ENCODE measurements at regions not wholly inside any gene's neighbourhood (a gene's known extent, or its start where the extent isn't known, plus 50 kb on each side); places are given as distances from the start of the nearest gene placed in this dataset.

DNA sequence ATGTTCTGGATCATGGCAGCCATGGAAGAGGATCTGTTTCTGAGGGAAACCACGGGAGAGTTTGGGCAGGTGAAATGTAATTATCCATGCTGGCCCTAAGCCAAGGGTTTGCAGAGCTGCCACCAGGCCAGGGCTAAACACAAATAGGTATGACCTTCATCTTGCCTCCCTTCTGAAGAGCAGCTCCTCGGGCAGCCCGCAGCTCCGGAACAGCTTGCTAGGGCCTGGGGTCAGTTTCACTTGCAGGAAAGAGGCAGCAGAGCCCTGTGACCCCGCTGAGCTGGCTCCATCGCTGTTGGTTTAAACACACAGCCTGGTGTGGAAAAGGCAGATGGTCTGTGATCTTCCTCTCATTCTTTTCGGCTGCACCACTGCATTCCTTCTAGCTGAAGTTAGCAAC, 141.4 kb downstream of the TMEM38B start:
- no peaks in the 10 kb centered on the region for H4K20me1 ChIP-seq (ENCODE audit: insufficient read depth, poor library complexity, severe bottlenecking)
- no peak overlapping the region for H3K27ac ChIP-seq
- H3K9me3 ChIP-seq (ENCODE audit: low read depth), result no peaks in the 10 kb centered on the region
- H3K36me3 ChIP-seq (replicated peaks; ENCODE audit: insufficient read depth, low read depth), result no peaks in the 10 kb centered on the region
- H3K4me1 ChIP-seq (ENCODE audit: insufficient read depth), result no peaks in the 10 kb centered on the region
- no peak for DNase-seq (ENCODE audit: low spot score)
- WGBS (ENCODE audit: low lambda C conversion rate, missing lambda C conversion rate), result 60% methylated on average over 7 of the region's 7 CpGs
- H3K27me3 ChIP-seq, result no peaks in the 10 kb centered on the region
- TF ChIP-seq EZH2phosphoT487 (IDR thresholded peaks at IDR 0.05; ENCODE audit: low read depth, severe bottlenecking, unreplicated experiment) (no peak), EZH2 (IDR thresholded peaks at IDR 0.05; ENCODE audit: borderline replicate concordance) (no peak)
- TF ChIP-seq, protein P1, sequence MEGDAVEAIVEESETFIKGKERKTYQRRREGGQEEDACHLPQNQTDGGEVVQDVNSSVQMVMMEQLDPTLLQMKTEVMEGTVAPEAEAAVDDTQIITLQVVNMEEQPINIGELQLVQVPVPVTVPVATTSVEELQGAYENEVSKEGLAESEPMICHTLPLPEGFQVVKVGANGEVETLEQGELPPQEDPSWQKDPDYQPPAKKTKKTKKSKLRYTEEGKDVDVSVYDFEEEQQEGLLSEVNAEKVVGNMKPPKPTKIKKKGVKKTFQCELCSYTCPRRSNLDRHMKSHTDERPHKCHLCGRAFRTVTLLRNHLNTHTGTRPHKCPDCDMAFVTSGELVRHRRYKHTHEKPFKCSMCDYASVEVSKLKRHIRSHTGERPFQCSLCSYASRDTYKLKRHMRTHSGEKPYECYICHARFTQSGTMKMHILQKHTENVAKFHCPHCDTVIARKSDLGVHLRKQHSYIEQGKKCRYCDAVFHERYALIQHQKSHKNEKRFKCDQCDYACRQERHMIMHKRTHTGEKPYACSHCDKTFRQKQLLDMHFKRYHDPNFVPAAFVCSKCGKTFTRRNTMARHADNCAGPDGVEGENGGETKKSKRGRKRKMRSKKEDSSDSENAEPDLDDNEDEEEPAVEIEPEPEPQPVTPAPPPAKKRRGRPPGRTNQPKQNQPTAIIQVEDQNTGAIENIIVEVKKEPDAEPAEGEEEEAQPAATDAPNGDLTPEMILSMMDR (IDR thresholded peaks at IDR 0.05; ENCODE audit: poor library complexity), result no peak
- H3K4me3 ChIP-seq, result no peak overlapping the region
- no peak overlapping the region for H3K4me2 ChIP-seq
- no peak overlapping the region for H2AFZ ChIP-seq
- no peaks in the 10 kb centered on the region for H3K9me2 ChIP-seq (replicated peaks; ENCODE audit: insufficient read depth)
- no peaks in the 10 kb centered on the region for H3K79me2 ChIP-seq

DNA sequence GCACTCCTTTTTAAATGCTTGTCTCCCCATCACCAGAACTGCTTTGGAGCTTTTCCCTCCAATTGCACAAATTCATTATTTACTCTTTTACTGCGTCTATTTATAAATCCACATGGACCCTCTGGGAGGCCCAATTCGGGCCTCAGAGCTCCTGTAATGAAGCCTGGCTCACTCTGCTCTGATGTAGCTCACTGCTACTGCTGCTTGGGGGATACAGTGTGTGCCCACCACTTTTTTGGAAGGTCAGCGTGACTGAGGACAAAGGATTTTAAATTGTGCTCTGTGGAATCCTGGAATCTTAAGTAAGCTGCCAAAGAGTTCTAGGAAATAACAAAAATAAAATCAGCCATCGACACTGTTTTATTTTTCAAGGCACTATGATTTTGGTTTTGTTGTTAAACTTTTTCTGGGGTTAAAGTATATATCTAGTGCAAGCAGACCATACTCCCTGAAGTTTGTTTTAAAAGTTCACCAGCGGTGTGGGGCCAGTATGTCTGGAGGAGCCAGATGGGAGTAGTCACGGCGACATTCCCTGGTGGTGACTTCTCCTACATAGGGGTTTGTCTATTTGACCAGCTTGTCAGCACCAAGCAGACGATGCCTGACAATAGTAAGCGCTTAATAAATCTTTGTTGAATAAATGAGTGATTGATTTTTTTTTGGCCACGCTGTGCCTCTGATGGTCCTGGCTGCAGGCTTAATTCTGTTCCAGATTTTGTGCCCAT, 142.8 kb downstream of the TMEM38B start:
- Histone ChIP-seq H3K27ac (no peak overlapping the region), H3K4me3 (no peak overlapping the region), H3K9me2 (replicated peaks; ENCODE audit: insufficient read depth) (no peaks in the 10 kb centered on the region), H3K36me3 (replicated peaks; ENCODE audit: insufficient read depth, low read depth) (no peaks in the 10 kb centered on the region), H3K79me2 (no peaks in the 10 kb centered on the region), H3K4me1 (ENCODE audit: insufficient read depth) (no peaks in the 10 kb centered on the region), H3K9me3 (ENCODE audit: low read depth) (no peaks in the 10 kb centered on the region), H4K20me1 (ENCODE audit: insufficient read depth, poor library complexity, severe bottlenecking) (no peaks in the 10 kb centered on the region), H3K4me2 (no peak overlapping the region), H3K27me3 (no peaks in the 10 kb centered on the region), H2AFZ (no peak overlapping the region)
- no peak for TF ChIP-seq EZH2 (IDR thresholded peaks at IDR 0.05; ENCODE audit: borderline replicate concordance)
- TF ChIP-seq EZH2phosphoT487 (IDR thresholded peaks at IDR 0.05; ENCODE audit: low read depth, severe bottlenecking, unreplicated experiment), result no peak
- TF ChIP-seq, protein P1 (IDR thresholded peaks at IDR 0.05; ENCODE audit: poor library complexity), result no peak
- 67% methylated on average over 10 of the region's 10 CpGs for whole genome bisulfite sequencing (ENCODE audit: low lambda C conversion rate, missing lambda C conversion rate)
- no peak for DNase-seq (ENCODE audit: low spot score)

DNA sequence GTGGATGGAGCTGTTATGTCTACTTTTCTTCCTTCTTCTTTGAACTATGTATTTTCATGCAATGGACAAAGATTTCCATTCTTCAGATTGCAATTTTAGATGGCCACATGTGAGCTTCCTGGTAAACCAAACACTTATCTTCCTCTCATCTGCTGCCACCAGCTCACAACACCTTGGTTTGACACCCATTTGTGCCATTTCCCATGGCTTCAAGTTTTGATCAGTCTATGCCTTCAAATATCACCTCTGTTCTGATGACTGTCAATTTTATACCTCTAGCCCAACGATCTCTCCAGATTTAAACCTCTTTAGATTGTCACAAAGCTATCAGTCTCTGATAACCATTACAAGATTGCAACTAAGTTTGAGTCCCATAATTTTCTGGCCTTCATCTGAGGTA, 147.2 kb downstream of the TMEM38B start:
- TF ChIP-seq, protein P1 (IDR thresholded peaks at IDR 0.05; ENCODE audit: poor library complexity), result no peak
- no peak for TF ChIP-seq EZH2 (IDR thresholded peaks at IDR 0.05; ENCODE audit: borderline replicate concordance)
- Histone ChIP-seq H3K9me3 (ENCODE audit: low read depth) (no peaks in the 10 kb centered on the region), H3K9me2 (replicated peaks; ENCODE audit: insufficient read depth) (no peaks in the 10 kb centered on the region), H4K20me1 (ENCODE audit: insufficient read depth, poor library complexity, severe bottlenecking) (no peaks in the 10 kb centered on the region), H2AFZ (no peak overlapping the region), H3K36me3 (replicated peaks; ENCODE audit: insufficient read depth, low read depth) (no peaks in the 10 kb centered on the region), H3K79me2 (no peaks in the 10 kb centered on the region), H3K4me1 (ENCODE audit: insufficient read depth) (no peaks in the 10 kb centered on the region), H3K27ac (no peak overlapping the region), H3K4me2 (no peak overlapping the region), H3K27me3 (no peaks in the 10 kb centered on the region), H3K4me3 (no peak overlapping the region)
- DNase-seq (ENCODE audit: low spot score), result no peak
- 96% methylated on average over 1 of the region's 1 CpG for WGBS (ENCODE audit: low lambda C conversion rate, missing lambda C conversion rate)

Measured in hepatocyte (in vitro differentiated cells).